Bronchial epithelial cell (primary cell): ENCODE measurements at regions not wholly inside any gene's neighbourhood (a gene's known extent, or its start where the extent isn't known, plus 50 kb on each side); places are given as distances from the start of the nearest gene placed in this dataset.

Experiments
- DNase-seq: peaks from one replicate; pipeline ENCODE4 v3.0.0-alpha.2; 2010; ENCODE audit warnings: low read depth
- FAIRE-seq: peaks from 2 replicates; lab custom pipeline; 2011; peaks lifted over from hg19 to GRCh38; lab: Jason Lieb, UNC
- H3K27me3 ChIP-seq: 2 replicates; pipeline ENCODE4 v1.5.1; 2011; ENCODE audit warnings: low read length; ENCODE audit not compliant: control insufficient read depth, insufficient read depth
- H3K36me3 ChIP-seq: 2 replicates; pipeline ENCODE4 v1.5.1; 2011; ENCODE audit warnings: low read length; ENCODE audit not compliant: control insufficient read depth, insufficient read depth
- H3K4me3 ChIP-seq: 2 replicates; pipeline ENCODE4 v1.5.1; 2011; ENCODE audit warnings: mild to moderate bottlenecking, low read depth, low read length, control low read depth
- TF ChIP-seq, protein P1 (sequence below): IDR thresholded peaks from 2 replicates; pipeline ENCODE4 v1.5.1; 2011; ENCODE audit warnings: mild to moderate bottlenecking, moderate library complexity, low read length, control low read depth, inconsistent platforms; ENCODE audit not compliant: insufficient read depth, severe bottlenecking

DNA sequence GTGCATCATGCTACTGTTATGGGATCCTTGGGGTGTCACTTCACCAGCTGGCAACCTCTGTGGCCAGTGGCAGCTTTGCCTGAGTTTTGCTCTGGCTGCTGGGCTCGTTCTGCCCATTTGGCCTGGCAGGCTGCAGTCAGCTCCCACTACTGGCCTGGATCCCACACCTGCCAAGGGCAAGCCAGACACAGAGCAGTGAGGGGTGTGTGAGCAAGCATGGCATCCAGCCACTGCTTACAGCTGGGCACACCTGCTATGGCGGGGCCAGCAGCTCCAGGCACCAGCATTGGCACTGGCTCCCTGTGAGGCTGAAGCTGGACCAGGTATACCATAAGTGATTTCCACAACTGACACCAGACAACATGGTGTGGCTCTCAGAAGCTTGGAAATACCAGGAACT, 183.4 kb downstream of the NPFFR2 start:
- H3K36me3 ChIP-seq = no peaks in the 10 kb centered on the region
- FAIRE-seq (no peak), DNase-seq (no peak)
- H3K4me3 ChIP-seq = no peak overlapping the region
- TF ChIP-seq, protein P1, sequence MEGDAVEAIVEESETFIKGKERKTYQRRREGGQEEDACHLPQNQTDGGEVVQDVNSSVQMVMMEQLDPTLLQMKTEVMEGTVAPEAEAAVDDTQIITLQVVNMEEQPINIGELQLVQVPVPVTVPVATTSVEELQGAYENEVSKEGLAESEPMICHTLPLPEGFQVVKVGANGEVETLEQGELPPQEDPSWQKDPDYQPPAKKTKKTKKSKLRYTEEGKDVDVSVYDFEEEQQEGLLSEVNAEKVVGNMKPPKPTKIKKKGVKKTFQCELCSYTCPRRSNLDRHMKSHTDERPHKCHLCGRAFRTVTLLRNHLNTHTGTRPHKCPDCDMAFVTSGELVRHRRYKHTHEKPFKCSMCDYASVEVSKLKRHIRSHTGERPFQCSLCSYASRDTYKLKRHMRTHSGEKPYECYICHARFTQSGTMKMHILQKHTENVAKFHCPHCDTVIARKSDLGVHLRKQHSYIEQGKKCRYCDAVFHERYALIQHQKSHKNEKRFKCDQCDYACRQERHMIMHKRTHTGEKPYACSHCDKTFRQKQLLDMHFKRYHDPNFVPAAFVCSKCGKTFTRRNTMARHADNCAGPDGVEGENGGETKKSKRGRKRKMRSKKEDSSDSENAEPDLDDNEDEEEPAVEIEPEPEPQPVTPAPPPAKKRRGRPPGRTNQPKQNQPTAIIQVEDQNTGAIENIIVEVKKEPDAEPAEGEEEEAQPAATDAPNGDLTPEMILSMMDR = no peak
- H3K27me3 ChIP-seq = no peaks in the 10 kb centered on the region

DNA sequence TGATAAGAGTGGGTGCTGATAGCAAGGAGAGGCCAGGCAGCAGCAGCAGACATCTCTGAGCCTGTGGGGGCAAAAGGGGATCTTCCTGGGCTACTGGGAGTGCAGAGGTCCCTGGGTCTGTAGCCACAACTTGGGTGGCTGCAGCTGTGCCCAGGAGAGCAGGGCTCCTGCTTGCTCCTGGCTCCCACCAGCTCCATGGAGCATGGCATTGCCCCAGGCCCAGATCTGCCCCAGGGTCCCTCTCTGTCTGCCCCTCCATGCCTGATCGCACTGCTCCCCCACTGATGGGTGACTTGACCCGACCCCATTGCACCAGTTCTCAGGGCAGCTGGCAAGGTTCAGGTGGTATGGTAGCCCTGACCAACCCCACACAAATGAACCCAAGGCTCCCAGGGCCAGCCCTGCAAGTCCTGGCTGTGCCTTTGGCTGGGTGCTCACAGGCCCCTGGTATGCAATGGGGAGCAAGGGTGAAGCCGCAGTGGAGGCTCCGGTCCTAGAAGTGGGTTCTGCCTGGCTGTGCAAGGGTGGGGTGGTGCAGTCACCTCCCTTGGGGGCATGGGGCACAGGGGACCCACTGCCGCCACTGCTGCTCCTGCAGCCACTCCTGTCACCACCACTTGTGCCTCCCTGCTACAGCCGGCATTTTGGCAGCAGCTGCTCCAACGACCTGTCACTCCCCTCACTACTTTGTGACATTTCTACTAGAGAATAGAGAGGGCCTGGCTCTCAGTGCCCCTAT, 184.9 kb downstream of the NPFFR2 start:
- H3K36me3 ChIP-seq = no peaks in the 10 kb centered on the region
- no peak overlapping the region for H3K4me3 ChIP-seq
- FAIRE-seq (no peak), DNase-seq (no peak)
- TF ChIP-seq, protein P1 = no peak
- no peaks in the 10 kb centered on the region for H3K27me3 ChIP-seq

DNA sequence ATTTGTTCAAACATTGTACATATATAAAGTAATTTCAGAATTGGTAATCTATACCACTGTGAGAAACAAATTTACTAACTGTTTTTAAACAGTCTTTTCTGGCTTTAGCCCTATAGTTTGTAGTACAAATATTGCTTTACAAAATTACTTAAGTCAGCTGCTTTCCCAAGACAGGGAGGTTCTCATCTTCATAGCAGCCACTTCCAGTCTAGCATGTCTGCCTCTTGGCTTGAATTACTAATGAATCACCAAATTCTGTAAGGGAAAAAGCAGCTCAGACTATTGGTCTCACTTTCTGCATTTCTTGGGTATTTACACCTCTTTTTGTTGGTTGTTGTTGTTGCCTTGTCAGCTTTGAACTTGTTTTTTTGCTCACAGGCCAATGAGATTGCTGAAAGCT, 187.2 kb downstream of the NPFFR2 start:
- Histone ChIP-seq H3K4me3 (no peak overlapping the region), H3K27me3 (no peaks in the 10 kb centered on the region), H3K36me3 (no peaks in the 10 kb centered on the region)
- peak; percentile 52 for DNase-seq
- TF ChIP-seq, protein P1 = no peak
- no peak for FAIRE-seq
